ENCODE measurements at regions not wholly inside any gene's neighbourhood (a gene's known extent, or its start where the extent isn't known, plus 50 kb on each side); places are given as distances from the start of the nearest gene placed in this dataset.

DNA sequence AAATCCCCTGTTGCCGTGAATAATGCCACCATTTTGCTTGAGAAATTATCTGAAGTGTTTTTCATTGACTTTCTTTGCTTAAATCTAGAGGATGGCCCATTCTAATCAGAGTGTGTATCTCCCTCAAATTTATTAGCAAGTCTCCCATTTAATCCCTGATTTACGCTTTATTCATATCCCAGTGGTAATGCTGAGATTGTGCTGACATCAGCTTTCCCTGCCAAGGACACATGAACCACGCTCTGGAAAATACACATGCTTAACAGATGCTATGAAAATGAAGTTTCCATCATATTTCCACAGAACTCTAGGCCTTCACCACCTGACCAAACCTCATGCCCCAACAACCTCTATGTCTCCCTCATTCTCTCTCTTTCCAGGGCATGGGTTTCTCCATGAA, 545.4 kb downstream of the TUSC7 start:
- POLR2A ChIA-PET: no interaction called here
- no peak for TF ChIP-seq CTBP1 (IDR thresholded peaks at IDR 0.05; ENCODE audit: borderline replicate concordance)
- no peak for TF ChIP-seq FOXM1 (IDR thresholded peaks at IDR 0.05; ENCODE audit: borderline replicate concordance)
- TF ChIP-seq L3MBTL2 (conservative IDR thresholded peaks at IDR 0.05): no peak
- no peak for TF ChIP-seq TARDBP (IDR thresholded peaks at IDR 0.05)
- TF ChIP-seq NFRKB (IDR thresholded peaks at IDR 0.05): no peak
- TF ChIP-seq FOXK2 (IDR thresholded peaks at IDR 0.05): no peak
- TF ChIP-seq HDGF (IDR thresholded peaks at IDR 0.05; ENCODE audit: borderline replicate concordance): no peak
- TF ChIP-seq SP1 (IDR thresholded peaks at IDR 0.05): no peak
- TF ChIP-seq, protein P1, sequence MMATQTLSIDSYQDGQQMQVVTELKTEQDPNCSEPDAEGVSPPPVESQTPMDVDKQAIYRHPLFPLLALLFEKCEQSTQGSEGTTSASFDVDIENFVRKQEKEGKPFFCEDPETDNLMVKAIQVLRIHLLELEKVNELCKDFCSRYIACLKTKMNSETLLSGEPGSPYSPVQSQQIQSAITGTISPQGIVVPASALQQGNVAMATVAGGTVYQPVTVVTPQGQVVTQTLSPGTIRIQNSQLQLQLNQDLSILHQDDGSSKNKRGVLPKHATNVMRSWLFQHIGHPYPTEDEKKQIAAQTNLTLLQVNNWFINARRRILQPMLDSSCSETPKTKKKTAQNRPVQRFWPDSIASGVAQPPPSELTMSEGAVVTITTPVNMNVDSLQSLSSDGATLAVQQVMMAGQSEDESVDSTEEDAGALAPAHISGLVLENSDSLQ (IDR thresholded peaks at IDR 0.05): no peak
- no peak for TF ChIP-seq ELF4 (IDR thresholded peaks at IDR 0.05)
- no peak for TF ChIP-seq LEF1 (IDR thresholded peaks at IDR 0.05; ENCODE audit: borderline replicate concordance)
- no peak for TF ChIP-seq ZNF384 (IDR thresholded peaks at IDR 0.05)
- no peak for TF ChIP-seq FOXA1 (IDR thresholded peaks at IDR 0.05)
- TF ChIP-seq ARNT (IDR thresholded peaks at IDR 0.05): no peak
- no peak for TF ChIP-seq BHLHE40 (IDR thresholded peaks at IDR 0.05; ENCODE audit: borderline replicate concordance)
- no peak for TF ChIP-seq SUZ12 (IDR thresholded peaks at IDR 0.05)
- DNase-seq (ENCODE audit: extremely low spot score): no peak
- CTCF ChIA-PET: no interaction called here

DNA sequence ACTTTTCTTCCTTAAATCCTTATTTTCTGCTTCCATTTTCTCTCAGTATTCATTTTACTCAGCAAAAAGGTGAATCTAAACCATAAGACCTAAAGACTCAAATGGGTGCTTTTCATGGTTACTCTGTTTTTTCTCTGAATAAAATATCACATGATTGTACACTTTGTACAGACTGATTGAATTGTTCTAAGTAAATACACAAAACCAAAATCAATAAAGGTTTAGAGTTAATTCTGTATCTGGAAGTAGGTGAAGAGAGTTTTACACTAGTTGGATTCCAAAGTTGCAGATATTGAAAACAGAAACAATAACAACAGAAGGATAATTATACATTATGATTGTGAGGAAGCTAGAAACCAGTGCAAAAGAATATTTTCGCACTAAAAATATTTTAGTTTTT, 546.2 kb downstream of the TUSC7 start:
- TF ChIP-seq ARNT (IDR thresholded peaks at IDR 0.05): no peak
- TF ChIP-seq LEF1 (IDR thresholded peaks at IDR 0.05; ENCODE audit: borderline replicate concordance): no peak
- TF ChIP-seq BHLHE40 (IDR thresholded peaks at IDR 0.05; ENCODE audit: borderline replicate concordance): no peak
- no peak for TF ChIP-seq L3MBTL2 (conservative IDR thresholded peaks at IDR 0.05)
- TF ChIP-seq NFRKB (IDR thresholded peaks at IDR 0.05): no peak
- no peak for TF ChIP-seq SUZ12 (IDR thresholded peaks at IDR 0.05)
- TF ChIP-seq SP1 (IDR thresholded peaks at IDR 0.05): no peak
- no peak for TF ChIP-seq ELF4 (IDR thresholded peaks at IDR 0.05)
- no peak for TF ChIP-seq CTBP1 (IDR thresholded peaks at IDR 0.05; ENCODE audit: borderline replicate concordance)
- TF ChIP-seq TARDBP (IDR thresholded peaks at IDR 0.05): no peak
- TF ChIP-seq HDGF (IDR thresholded peaks at IDR 0.05; ENCODE audit: borderline replicate concordance): no peak
- no peak for TF ChIP-seq FOXM1 (IDR thresholded peaks at IDR 0.05; ENCODE audit: borderline replicate concordance)
- no peak for TF ChIP-seq FOXK2 (IDR thresholded peaks at IDR 0.05)
- TF ChIP-seq ZNF384 (IDR thresholded peaks at IDR 0.05): no peak
- TF ChIP-seq FOXA1 (IDR thresholded peaks at IDR 0.05): no peak
- TF ChIP-seq, protein P1 (IDR thresholded peaks at IDR 0.05): no peak
- POLR2A ChIA-PET: no interaction called here
- CTCF ChIA-PET: no interaction called here
- no peak for DNase-seq (ENCODE audit: extremely low spot score)

DNA sequence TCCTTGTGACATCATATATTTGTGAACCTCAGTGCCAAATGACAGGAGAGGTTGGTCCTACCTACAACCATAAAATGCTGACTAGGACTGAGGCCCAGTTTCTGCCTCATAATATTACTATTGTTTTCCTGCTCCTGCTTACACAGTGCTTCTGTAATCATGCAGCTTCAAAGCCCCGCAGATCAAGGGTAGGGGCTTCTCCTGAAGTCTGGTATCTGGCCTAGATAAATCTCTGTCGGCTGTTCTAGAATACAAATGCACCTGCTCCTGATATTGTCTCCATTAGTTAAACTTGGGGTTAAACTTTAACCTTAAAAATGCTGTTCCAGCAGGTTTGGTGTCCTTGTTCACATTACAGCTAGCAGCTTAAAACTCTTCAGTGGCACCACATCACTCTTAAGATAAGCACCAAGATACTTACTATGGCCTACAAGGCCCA, 552.4 kb downstream of the TUSC7 start:
- no peak for DNase-seq (ENCODE audit: extremely low spot score)
- ChIA-PET POLR2A (no interaction called here), CTCF (no interaction called here)
- TF ChIP-seq NFRKB (IDR thresholded peaks at IDR 0.05) (no peak), BHLHE40 (IDR thresholded peaks at IDR 0.05; ENCODE audit: borderline replicate concordance) (no peak), FOXM1 (IDR thresholded peaks at IDR 0.05; ENCODE audit: borderline replicate concordance) (no peak), SUZ12 (IDR thresholded peaks at IDR 0.05) (no peak), ELF4 (IDR thresholded peaks at IDR 0.05) (no peak), CTBP1 (IDR thresholded peaks at IDR 0.05; ENCODE audit: borderline replicate concordance) (no peak), FOXK2 (IDR thresholded peaks at IDR 0.05) (no peak), L3MBTL2 (conservative IDR thresholded peaks at IDR 0.05) (no peak)

DNA sequence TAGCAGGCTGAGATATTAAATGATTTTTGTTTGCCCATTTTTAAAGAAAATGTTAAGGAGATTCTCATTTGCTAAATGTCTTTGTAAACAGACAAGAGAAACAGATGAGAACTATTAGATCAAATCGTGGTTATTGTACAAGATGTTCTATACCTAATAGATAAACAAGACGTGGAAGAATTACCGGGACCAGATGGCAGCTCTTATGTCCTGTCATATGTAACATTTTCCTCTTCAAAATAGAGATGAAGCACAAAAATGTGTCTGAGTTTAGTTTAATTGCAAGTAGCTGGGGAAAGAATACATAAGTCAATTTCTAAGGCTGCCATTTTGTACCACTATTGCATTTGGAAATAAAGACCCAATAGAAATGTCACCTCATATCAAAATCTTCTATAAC, 553.7 kb downstream of the TUSC7 start:
- POLR2A ChIA-PET: no interaction called here
- DNase-seq (ENCODE audit: extremely low spot score): no peak
- CTCF ChIA-PET: no interaction called here
- TF ChIP-seq BHLHE40 (IDR thresholded peaks at IDR 0.05; ENCODE audit: borderline replicate concordance) (no peak), HDGF (IDR thresholded peaks at IDR 0.05; ENCODE audit: borderline replicate concordance) (no peak), ZNF384 (IDR thresholded peaks at IDR 0.05) (no peak), NFRKB (IDR thresholded peaks at IDR 0.05) (no peak), L3MBTL2 (conservative IDR thresholded peaks at IDR 0.05) (no peak), FOXM1 (IDR thresholded peaks at IDR 0.05; ENCODE audit: borderline replicate concordance) (no peak)
- TF ChIP-seq, protein P1 (IDR thresholded peaks at IDR 0.05): no peak

DNA sequence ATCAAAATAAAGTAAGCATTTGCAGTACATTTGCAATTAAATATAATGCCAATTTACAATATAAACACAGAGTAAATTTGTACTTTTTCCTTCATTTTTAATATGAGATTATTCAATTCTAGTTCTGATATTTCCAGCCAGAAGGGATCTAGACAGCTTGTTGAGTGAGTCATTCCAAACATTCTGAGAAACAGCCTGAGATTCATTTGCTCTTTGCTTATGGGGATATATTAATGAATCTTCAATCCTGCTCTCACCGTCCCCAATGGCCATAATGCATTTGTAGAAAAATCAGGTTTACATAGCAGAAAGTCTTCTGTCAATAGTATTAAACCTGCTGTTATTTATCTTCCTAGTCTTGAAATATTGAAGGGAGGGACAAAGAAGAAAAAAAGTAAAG, 554.2 kb downstream of the TUSC7 start:
- ChIA-PET CTCF (no interaction called here), POLR2A (no interaction called here)
- no peak for DNase-seq (ENCODE audit: extremely low spot score)
- TF ChIP-seq SP1 (IDR thresholded peaks at IDR 0.05): no peak
- TF ChIP-seq SUZ12 (IDR thresholded peaks at IDR 0.05): no peak
- no peak for TF ChIP-seq NFRKB (IDR thresholded peaks at IDR 0.05)
- TF ChIP-seq L3MBTL2 (conservative IDR thresholded peaks at IDR 0.05): no peak
- no peak for TF ChIP-seq FOXK2 (IDR thresholded peaks at IDR 0.05)
- TF ChIP-seq HDGF (IDR thresholded peaks at IDR 0.05; ENCODE audit: borderline replicate concordance): no peak
- TF ChIP-seq, protein P1 (IDR thresholded peaks at IDR 0.05): no peak
- no peak for TF ChIP-seq ELF4 (IDR thresholded peaks at IDR 0.05)
- TF ChIP-seq TARDBP (IDR thresholded peaks at IDR 0.05): no peak
